ENCODE measurements at regions not wholly inside any gene's neighbourhood (a gene's known extent, or its start where the extent isn't known, plus 50 kb on each side); places are given as distances from the start of the nearest gene placed in this dataset.
"Not testable (repeated sequence)": the region's sequence is repeated elsewhere in the genome, so short reads cannot be mapped to it uniquely, and the experiment has no call there.

GRCh38 chr4:138399081-138399480 lies 156.9 kb upstream of the SLC7A11 start:
- DNase-seq (ENCODE audit: low read depth), result no peak

DNA sequence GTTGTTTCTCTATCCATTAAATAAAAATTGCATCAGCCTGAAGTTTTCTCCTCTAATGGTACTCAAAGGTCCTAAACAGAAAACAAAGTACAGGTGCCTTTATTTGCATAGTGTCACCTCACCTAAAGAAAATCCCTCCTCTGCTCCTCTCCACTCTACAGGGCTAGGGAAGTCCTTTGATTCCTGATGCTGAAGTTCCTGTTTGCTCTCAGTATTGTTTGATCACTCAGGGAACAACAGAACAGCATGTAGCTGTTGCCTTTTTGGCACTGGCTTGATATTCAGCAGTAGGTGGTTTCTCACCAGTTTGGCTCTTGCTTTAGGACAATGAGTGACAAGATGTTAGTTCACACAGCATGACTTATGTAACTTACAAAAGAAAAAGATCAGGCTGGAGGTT lies 156.2 kb upstream of the SLC7A11 start:
- DNase-seq (ENCODE audit: low read depth), result no peak

DNA sequence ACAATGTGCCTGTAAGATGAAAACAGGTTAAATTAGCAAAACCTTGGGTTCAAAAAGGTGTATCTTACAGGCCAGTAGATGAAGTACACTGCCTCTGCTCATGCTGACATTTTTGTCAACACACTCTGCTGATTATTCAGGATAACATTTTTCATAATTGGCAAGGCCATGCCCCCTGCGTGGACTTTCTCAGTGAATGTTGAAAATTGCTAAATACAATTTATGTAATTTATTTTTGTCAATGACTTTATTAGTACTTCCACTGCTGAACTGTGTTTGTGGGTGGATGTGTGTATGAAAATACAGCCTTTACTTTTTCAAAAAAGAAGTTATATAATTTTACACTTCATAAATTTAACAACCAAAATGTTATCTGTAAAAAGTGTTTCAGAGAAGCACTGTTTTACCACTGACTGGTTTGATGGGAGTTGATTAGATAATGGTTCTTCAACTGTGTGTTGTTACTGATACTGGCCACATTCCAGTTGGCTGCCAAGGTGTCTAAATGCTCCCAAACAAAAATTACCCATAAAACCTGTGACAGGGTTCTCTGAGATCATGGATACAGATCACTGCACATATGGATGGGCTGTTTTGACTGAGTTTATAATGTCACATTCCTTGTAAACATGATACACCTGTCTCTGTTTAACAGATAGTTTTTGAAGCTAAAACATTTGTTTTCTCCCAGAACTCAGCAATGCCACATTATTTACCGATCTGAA lies 151.9 kb upstream of the SLC7A11 start:
- DNase-seq (ENCODE audit: low read depth), result no peak

DNA sequence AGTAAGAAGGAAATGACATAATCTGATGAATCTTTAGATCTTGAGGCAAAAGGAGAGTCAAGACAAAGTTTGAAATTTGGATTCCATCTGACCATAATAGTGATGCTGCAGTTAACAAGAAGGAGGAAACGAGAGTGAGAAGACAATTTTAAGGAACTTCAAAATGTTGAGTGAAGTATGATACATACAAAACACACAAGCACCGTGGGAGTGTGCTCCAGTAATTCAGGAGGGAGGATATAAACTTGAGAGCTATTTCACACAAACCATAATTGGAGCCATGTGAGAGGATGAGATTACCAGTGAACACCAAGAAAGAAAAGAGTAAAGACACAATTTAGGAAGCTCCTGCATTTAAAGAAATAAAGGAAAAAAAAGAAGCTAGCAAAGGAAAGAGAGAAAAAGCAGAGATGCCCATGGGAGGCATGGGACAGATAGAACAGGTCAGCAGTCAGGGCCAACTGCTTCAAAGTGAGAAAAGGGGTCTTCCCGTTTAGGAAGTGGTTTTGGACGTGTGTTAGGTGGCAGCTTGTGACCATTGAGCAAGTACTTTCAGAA lies 150.7 kb upstream of the SLC7A11 start:
- no peak for DNase-seq (ENCODE audit: low read depth)

DNA sequence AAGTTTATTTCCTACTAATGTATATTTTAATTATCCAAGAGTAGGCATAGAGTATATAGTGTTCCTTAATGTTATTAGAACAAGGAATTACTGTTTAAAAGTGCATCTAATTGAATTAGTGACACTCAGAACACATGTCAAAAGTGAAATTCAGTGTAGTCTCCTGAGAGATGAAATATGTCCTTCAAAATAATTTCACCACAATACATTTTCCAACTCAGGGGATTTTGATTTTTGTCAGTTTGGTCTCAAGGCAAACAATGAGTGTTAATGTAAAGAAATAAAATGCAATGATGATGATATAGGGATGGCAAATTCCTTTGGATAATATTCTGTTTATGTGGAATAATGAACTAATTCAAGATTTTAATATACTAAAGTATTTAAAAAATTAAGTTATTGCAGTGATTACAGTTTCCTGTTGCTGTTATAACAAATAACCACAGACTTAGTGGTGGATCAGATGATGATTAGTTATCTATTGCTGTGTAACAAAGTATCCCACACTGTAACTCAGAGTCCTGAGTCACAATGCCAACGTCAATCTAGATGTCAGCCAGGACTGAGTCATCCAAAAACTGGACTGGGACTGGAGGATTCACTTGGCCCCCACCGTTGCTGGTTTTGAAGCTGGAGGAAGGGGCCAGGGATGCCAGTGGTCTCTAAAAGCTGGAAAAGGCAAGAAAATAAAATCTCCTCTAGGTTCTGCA lies 148.0 kb upstream of the SLC7A11 start:
- DNase-seq (ENCODE audit: low read depth), result no peak

DNA sequence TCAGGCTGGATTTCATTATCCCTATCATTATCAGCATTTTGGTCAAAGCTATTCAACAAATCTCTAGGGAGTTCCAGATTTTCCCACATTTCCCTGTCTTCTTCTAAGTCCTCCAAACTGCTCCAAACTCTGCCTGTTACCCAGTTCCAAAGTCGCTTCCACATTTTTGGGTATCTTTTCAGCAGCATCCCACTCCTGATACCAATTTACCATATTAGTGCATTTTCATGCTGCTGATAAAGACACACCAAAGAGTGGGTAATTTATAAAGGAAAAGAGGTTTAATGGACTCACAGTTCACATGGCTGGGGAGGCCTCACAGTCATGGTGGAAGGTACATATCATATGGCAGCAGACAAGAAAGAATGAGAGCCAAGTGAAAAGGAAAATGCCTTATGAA lies 132.8 kb upstream of the SLC7A11 start:
- no peak for DNase-seq (ENCODE audit: low read depth)

GRCh38 chr4:138367942-138368341 lies 125.8 kb upstream of the SLC7A11 start:
- no peak for DNase-seq (ENCODE audit: low read depth)

GRCh38 chr4:138352446-138352845 lies 110.3 kb upstream of the SLC7A11 start:
- DNase-seq (ENCODE audit: low read depth), result not testable (repeated sequence)

- no peak for DNase-seq (ENCODE audit: low read depth)
These were observed 105.9 kb upstream of the SLC7A11 start for GRCh38 chr4:138348055-138348454.

- DNase-seq (ENCODE audit: low read depth), result no peak
These were observed 105.4 kb upstream of the SLC7A11 start for GRCh38 chr4:138347561-138347960.

DNA sequence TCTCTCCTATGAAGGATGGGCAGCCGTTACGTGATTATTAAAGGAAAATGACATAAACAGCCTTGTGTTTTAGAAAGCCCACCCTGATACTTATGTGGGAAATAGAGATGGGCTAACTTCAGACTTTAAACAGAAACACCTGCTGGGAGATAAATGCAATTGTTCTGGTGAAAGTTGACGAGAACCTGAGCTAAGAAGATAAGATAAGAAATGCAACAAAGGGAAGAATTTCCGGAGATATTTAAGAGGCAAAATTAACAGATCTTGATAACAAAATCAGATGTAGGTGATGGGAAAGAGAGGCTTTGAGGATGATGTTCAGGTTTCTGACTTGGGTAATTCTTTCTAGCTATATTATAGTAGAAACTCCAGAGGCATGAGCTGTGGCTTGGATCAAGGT lies 102.7 kb upstream of the SLC7A11 start:
- no peak for DNase-seq (ENCODE audit: low read depth)

DNA sequence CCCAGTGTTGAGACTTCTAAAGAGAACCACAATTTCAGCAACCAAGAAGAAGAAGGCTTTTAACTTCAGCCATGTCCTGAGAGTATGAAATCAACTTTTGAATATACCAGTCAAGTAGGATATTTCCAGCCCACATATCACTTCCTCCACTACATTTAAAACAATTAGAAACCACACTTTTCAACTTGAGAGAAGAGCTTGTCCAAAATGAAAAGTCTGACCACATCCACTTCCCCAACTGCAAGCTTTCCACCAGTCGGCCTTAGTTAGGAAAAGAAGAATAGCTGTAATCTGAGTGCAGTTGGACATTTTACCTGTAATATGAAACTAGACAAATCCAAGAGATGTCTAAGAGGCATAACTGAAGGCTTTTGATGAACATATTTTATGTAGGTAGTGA lies 101.9 kb upstream of the SLC7A11 start:
- DNase-seq (ENCODE audit: low read depth), result no peak

GRCh38 chr4:138341739-138342415 lies 99.7 kb upstream of the SLC7A11 start:
- no peak for DNase-seq (ENCODE audit: low read depth)

DNA sequence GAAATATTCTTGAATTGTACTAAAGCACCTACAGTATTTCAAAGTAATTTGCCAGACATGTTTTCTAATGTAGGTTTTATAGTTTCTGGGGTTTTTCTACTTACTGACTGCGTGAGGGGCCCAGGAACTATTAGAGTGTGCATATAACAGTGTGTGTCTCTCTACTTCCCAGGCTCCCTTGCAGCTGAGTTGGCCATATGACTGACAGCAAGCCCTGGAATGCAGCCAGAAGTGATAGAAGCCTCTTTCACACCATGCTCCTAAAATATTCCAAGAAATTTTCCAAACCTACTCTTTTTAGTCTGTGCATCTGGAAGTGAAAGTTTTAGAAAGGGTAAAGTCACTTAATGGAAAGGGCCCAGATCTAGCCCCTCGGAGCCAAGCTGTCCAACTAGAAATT lies 96.7 kb upstream of the SLC7A11 start:
- DNase-seq (ENCODE audit: low read depth), result no peak

- not testable (repeated sequence) for DNase-seq (ENCODE audit: low read depth)
These were observed 96.1 kb upstream of the SLC7A11 start for GRCh38 chr4:138338222-138338621.

GRCh38 chr4:138334346-138335016 lies 92.3 kb upstream of the SLC7A11 start:
- no peak for DNase-seq (ENCODE audit: low read depth)

GRCh38 chr4:138332415-138332814 lies 90.3 kb upstream of the SLC7A11 start:
- not testable (repeated sequence) for DNase-seq (ENCODE audit: low read depth)

DNA sequence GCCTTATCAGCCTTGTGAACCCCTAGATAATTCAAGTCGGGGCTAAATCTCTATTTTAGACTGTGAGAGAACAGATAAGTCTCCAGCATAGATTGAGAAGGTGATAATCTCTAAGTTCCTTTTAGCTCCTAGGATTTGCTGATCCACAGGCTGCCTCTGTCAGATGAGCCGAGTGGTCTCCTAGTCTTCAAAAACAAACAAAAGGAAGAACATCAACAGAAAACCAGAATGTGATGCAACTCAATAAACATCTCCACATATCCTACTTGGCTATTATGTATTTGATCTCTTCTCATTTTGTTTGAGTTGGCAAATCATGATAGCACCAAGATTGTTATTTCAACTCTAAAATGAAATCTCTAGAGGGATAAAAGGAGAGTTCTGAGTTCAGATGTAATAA lies 88.4 kb upstream of the SLC7A11 start:
- DNase-seq (ENCODE audit: low read depth), result no peak

DNA sequence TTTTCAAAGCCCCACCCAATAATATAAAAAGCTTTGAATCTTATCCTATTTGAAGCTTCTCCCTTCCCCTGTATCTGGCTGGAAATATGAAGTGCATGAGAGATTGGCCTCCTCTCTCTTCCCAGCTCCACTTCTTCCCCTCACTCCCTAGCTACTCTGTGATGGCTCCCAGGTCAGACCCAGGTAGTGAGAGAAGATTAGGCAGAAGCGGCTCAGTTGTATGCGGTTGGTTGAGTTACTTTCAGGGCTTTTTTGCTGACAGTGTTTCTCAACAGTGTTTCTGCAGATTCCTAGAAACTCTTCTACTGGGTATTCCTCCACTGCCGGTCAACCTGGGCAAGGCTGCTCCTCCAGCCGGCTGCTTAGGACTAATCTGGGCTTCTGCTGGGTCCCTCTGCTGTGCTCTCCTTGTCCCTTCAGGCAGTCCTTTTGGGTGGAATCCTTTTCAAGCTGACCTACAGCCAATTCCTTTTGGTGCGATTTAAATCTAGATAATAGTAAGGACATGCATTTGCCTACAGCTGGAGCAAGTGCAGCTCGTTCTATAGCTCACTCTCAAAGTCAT lies 87.4 kb upstream of the SLC7A11 start:
- DNase-seq (ENCODE audit: low read depth), result no peak

- DNase-seq (ENCODE audit: low read depth), result no peak
These were observed 85.2 kb upstream of the SLC7A11 start for GRCh38 chr4:138327338-138327737.

GRCh38 chr4:138320831-138321230 lies 78.7 kb upstream of the SLC7A11 start:
- no peak for DNase-seq (ENCODE audit: low read depth)

- no peak for DNase-seq (ENCODE audit: low read depth)
These were observed 77.9 kb upstream of the SLC7A11 start for GRCh38 chr4:138320030-138320429.
